ENCODE measurements at regions not wholly inside any gene's neighbourhood (a gene's known extent, or its start where the extent isn't known, plus 50 kb on each side); places are given as distances from the start of the nearest gene placed in this dataset.
"Not testable (repeated sequence)": the region's sequence is repeated elsewhere in the genome, so short reads cannot be mapped to it uniquely, and the experiment has no call there.

GRCh38 chr3:164113371-164114332, 964.6 kb downstream of the SI start:
- no peak for DNase-seq (ENCODE audit: low read depth)

- no peak for DNase-seq (ENCODE audit: low read depth)
Measured at GRCh38 chr3:164096352-164096751, 981.9 kb downstream of the SI start.

GRCh38 chr3:164095949-164096348, 982.3 kb downstream of the SI start:
- DNase-seq (ENCODE audit: low read depth): no peak

GRCh38 chr3:164095279-164095678, 983.0 kb downstream of the SI start:
- DNase-seq (ENCODE audit: low read depth): no peak

- DNase-seq (ENCODE audit: low read depth): no peak
Measured at GRCh38 chr3:164094546-164094945, 983.8 kb downstream of the SI start.

- DNase-seq (ENCODE audit: low read depth): no peak
Measured at GRCh38 chr3:164080208-164080607, 998.1 kb downstream of the SI start.

GRCh38 chr3:164064298-164064697, 1014.0 kb downstream of the SI start:
- no peak for DNase-seq (ENCODE audit: low read depth)

GRCh38 chr3:164060923-164061322, 1017.4 kb downstream of the SI start:
- no peak for DNase-seq (ENCODE audit: low read depth)

GRCh38 chr3:164049847-164050246, 1028.4 kb downstream of the SI start:
- no peak for DNase-seq (ENCODE audit: low read depth)

GRCh38 chr3:164048451-164048850, 1029.8 kb downstream of the SI start:
- no peak for DNase-seq (ENCODE audit: low read depth)

- no peak for DNase-seq (ENCODE audit: low read depth)
Measured at GRCh38 chr3:164040991-164041390, 1037.3 kb downstream of the SI start.

- no peak for DNase-seq (ENCODE audit: low read depth)
Measured at GRCh38 chr3:164030194-164030593, 1048.1 kb downstream of the SI start.

- no peak for DNase-seq (ENCODE audit: low read depth)
Measured at GRCh38 chr3:164024786-164025185, 1053.5 kb downstream of the SI start.

- DNase-seq (ENCODE audit: low read depth): no peak
Measured at GRCh38 chr3:164023480-164023879, 1054.8 kb downstream of the SI start.

- DNase-seq (ENCODE audit: low read depth): no peak
Measured at GRCh38 chr3:164018500-164018899, 1059.8 kb downstream of the SI start.

- DNase-seq (ENCODE audit: low read depth): no peak
Measured at GRCh38 chr3:164007765-164008164, 1070.5 kb downstream of the SI start.

GRCh38 chr3:164004205-164004604, 1074.1 kb downstream of the SI start:
- no peak for DNase-seq (ENCODE audit: low read depth)

GRCh38 chr3:164003016-164003415, 1075.3 kb downstream of the SI start:
- not testable (repeated sequence) for DNase-seq (ENCODE audit: low read depth)

GRCh38 chr3:163983940-163984339, 1094.4 kb downstream of the SI start:
- no peak for DNase-seq (ENCODE audit: low read depth)

GRCh38 chr3:163971861-163972260, 1106.4 kb downstream of the SI start:
- DNase-seq (ENCODE audit: low read depth): peak; percentile 59

GRCh38 chr3:163957072-163957471, 1121.2 kb downstream of the SI start:
- no peak for DNase-seq (ENCODE audit: low read depth)

GRCh38 chr3:163953526-163953925, 1124.8 kb downstream of the SI start:
- DNase-seq (ENCODE audit: low read depth): no peak

GRCh38 chr3:163952499-163952898, 1125.8 kb downstream of the SI start:
- DNase-seq (ENCODE audit: low read depth): no peak
